Activated T-cell treated with anti-CD3 and anti-CD28 coated beads for 48 hours (primary cell): ENCODE measurements at regions not wholly inside any gene's neighbourhood (a gene's known extent, or its start where the extent isn't known, plus 50 kb on each side); places are given as distances from the start of the nearest gene placed in this dataset.
"Not testable (repeated sequence)": the region's sequence is repeated elsewhere in the genome, so short reads cannot be mapped to it uniquely, and the experiment has no call there.

Source experiments
- DNase-seq: peaks from one replicate; pipeline ENCODE4 v3.0.0-alpha.2; 2020; ENCODE audit warnings: low read depth

DNA sequence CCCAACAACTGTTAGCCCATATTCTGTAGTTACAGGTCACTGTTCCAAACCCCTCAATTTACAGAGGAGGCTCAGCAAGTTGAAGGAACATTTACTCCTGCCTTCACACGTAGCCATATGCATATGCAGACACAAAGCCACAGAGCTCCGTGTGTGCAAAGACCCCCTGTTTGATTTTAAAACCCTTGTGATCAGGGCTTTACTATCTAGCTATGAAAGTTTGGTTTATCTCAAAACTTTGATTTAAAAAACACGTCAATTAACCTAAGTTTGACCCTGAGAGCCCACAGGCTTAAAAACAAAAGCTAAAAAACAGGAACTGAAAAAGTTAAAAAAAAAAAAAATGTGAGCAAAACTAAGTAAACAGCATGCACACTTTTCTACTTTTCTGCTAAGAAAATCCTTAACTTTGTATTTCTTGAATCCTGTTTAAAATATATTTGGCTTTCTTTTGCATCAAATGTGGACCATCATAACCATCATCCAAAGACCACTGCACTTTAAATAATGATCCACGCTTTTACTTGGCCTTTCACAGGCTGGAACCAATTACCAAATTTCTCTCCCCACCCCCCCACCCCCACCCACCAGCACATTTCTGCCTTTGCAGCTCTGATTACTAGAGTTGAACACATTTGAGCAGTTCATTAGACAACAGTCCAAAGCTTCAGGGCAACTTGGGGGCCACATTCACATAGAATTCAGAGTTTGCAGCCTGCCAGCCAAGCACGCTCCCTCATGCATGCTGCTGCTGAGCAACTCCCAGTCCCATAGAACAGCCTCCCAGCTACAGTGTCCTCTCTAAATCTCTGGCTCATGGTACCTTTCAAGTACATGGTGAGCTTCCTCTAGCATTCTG, 128.8 kb upstream of the MAP3K1 start:
- DNase-seq: no peak

DNA sequence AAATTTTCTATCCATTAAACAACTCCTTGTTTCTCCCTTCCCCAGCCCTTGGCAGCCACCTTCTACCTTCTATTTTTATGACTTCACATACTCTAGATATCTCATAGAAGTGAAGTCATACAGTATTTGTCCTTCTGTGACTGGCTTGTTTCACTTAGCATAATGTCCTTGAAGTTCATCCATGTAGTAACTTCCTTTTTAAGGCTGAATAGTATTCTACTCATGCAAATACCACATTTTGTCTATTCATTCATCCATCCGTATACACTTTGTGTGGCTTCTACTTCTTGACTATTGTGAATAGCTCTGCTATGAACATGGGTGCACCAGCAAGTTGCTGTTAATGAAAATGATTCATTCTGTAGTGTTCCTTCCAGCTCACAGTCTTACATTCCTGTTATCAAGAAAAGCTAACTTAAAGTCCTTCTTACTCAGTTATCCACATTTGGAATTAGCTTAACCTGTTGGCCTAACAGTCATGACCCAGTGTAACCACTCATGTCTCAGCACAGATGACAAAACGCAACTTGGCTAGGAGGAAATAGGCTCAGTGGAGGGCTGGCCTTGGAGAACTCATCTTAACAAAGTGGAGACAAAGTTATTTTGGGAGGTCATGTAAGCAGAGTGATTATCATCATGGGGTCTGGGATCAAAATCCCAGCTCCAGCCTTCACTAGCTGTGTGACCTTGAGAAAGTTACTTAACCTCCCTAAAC, 129.7 kb upstream of the MAP3K1 start:
- no peak for DNase-seq

- DNase-seq: no peak
Measured at GRCh38 chr5:56684159-56684558, 131.2 kb upstream of the MAP3K1 start.

DNA sequence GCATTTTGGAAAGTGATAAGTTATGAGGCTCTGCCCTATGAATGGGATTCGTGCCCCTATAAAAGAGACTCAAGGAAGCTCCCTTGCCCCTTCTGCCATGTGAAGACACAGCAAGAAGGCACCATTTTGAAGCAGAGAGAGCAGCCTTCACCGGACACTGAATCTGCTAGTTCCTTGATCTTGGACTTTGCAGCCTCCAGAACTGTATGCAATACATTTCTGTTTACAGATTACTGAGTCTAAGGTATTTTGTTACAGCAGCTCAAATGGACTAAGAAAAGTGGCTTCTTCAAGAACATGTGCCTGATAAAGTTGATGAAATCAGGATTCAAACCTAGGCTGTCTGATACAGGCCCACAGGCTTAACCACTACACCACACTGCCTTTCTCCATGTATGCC, 131.6 kb upstream of the MAP3K1 start:
- no peak for DNase-seq

DNA sequence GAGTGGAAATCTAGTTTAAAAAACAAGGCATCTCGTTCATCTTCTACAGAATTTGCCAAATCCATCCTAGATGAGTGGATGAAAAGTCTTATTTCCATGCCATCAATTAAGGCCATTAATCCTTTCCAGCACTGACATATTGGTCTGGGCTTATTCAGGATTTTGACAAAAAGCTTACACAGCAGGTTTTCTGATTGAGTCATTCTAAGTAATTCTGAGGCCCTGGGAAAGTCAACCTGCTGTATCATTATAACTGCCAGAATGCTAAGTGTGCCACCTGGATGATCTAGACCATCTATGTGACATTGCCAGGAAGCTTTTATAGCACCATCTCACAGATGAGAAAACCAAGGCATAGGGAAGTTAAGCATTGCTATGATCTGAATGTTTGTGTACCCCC, 132.1 kb upstream of the MAP3K1 start:
- no peak for DNase-seq

- DNase-seq: no peak
Measured at GRCh38 chr5:56681346-56681745, 134.0 kb upstream of the MAP3K1 start.

GRCh38 chr5:56680731-56681130, 134.6 kb upstream of the MAP3K1 start:
- no peak for DNase-seq

- DNase-seq: no peak
Measured at GRCh38 chr5:56677690-56678305, 137.6 kb upstream of the MAP3K1 start.

DNA sequence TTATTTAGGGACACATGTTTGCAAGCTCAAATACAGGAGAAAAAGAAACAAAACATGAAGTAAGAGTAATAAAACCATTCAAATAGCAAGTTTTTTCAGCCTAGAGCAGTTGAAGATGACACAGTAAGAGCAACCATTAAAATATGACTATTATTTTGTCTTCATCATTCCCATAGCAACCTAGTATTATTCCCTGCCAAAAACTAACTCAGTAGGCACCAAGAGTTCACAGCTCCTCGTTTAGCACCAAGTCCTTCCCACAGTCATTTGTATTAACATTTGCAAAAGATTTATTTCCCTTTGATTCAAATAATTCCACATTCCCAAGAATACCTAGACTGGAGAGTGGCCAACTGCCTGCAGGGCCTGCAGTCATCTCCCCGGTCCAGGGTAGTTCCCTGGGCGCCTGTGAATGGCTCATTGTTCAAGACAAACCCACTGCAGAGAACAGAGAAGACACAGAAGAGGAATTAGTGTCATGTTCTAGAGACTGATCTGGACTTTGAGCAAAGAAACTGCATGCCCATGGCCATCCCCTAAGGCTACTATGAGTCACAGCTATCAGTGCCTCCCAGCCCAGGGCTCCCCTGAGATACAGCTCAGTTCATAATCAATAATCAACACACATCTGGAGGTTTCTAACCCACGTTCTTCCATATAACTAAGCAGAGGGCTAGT, 139.1 kb upstream of the MAP3K1 start:
- DNase-seq: no peak

DNA sequence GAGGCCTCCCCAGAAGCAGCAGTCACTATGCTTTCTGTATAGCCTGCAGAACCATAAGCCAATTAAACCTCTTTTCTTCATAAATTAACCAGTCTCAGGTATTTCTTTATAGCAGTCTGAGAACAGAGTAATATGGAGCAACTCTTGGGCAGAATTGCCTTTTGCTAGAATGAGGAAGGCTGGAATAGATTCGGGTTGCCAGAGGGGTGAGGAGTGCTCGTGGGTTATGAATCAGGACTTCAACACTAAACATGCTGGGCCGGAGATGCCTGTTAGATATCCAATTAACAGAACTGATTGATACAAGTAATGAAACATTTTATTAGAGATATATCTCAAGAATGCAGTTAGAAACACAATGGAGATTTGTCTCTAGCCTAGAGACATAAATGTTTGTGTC, 140.9 kb upstream of the MAP3K1 start:
- no peak for DNase-seq

DNA sequence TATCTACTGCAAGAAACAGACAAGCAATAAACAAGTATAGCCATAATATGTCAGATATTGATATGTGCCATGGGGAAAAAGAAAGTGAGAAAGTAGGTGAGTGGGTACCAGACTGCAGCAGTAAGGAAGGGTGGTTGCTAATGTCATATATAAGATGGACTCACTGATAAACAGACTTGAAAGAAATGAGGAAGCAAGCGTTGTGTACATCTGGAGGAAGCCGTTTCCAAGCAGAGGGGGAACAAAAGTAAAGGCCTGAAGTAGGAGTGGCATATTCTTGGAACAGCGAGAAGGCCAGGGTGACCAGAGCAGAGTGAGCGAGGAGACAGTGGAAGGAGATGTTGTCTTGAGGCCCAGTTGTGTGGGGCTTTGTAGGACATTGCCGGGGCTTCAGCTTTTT, 142.2 kb upstream of the MAP3K1 start:
- no peak for DNase-seq

GRCh38 chr5:56671571-56671970, 143.8 kb upstream of the MAP3K1 start:
- no peak for DNase-seq

GRCh38 chr5:56670916-56671315, 144.4 kb upstream of the MAP3K1 start:
- DNase-seq: no peak

- peak; percentile 22 for DNase-seq
Measured at GRCh38 chr5:56669534-56670483, 145.5 kb upstream of the MAP3K1 start.

- no peak for DNase-seq
Measured at GRCh38 chr5:56668996-56669395, 146.4 kb upstream of the MAP3K1 start.

DNA sequence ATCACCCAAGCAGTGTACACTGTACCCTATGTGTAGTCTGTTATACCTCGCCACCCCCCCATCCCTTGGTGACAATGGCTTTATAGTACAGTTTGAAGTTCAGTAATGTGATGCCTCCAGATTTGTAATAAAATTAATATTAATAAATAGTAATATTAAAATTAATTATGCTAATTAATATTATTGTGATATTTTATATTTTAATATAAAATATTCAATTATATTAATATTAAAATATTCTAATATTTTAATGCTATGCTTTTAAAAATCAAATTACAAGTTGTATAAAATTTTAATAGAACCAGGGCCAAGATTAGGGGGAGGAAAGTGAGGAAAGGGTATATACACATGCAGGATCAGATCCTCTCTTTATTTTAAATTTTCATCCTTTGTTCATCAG, 147.7 kb upstream of the MAP3K1 start:
- DNase-seq: no peak

GRCh38 chr5:56666901-56667300, 148.4 kb upstream of the MAP3K1 start:
- no peak for DNase-seq

DNA sequence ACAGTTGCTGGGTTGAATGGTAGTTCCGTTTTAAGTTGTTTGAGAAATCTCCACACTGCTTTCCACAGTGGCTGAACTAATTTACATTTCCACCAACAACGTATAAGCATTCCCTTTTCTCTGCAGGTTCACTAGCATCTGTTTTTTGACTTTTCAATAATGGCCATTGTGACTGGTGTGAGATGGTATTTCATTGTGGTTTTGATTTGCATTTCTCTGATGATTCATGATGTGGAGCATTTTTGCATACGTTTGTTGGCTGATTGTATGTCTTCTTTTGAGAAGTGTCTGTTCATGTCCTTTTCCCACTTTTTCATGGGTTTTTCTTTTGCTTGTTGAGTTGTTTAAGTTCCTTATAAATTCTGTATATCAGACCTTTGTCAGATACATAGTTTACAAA, 150.2 kb upstream of the MAP3K1 start:
- DNase-seq: not testable (repeated sequence)

GRCh38 chr5:56664025-56664424, 151.3 kb upstream of the MAP3K1 start:
- no peak for DNase-seq

- no peak for DNase-seq
Measured at GRCh38 chr5:56663523-56663922, 151.8 kb upstream of the MAP3K1 start.

GRCh38 chr5:56662893-56663292, 152.5 kb upstream of the MAP3K1 start:
- no peak for DNase-seq
